Stimulated activated CD4-positive, alpha-beta T cell treated with anti-CD3 and anti-CD28 coated beads, Interleukin-4, amount 100 ng/mL, for 48 hours (primary cell): ENCODE measurements at regions not wholly inside any gene's neighbourhood (a gene's known extent, or its start where the extent isn't known, plus 50 kb on each side); places are given as distances from the start of the nearest gene placed in this dataset.

Experiments
- DNase-seq, 2 donors: peaks; one replicate each; pipeline ENCODE4 v3.0.0-alpha.2; 2020; ENCODE audit warnings: low read depth in 2 of 2

DNA sequence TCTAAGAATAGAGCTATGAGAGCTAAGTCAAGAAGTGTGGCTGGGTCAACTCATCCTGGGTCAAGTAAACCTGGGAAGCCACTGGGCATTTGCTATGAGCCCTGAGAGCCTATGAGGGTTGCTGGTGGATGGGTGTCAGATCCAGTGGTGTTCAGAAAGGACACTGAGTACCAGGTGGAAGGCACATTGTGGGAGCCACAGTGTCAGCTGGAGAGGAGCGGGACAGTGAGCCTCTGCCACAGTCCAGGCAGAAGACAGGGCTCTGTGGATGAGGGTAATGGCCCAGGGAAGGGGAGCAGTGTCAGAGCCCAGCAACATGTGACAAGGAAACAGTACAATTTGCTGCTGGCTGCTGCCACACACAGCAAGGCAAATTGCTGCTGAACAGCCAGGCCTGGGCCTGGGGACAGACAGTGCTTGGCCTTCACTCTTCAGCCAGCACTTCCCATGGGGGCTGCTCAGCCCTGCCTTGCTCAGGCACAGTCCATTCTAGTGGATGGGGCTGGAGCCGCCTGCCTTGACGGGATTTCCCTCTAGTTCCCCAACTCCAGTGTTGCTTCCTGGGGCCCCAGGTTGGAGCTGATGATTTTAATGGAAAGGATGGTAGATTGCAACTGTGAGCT is 90.9 kb upstream of the CHST15 start:
- DNase-seq, result no peak

DNA sequence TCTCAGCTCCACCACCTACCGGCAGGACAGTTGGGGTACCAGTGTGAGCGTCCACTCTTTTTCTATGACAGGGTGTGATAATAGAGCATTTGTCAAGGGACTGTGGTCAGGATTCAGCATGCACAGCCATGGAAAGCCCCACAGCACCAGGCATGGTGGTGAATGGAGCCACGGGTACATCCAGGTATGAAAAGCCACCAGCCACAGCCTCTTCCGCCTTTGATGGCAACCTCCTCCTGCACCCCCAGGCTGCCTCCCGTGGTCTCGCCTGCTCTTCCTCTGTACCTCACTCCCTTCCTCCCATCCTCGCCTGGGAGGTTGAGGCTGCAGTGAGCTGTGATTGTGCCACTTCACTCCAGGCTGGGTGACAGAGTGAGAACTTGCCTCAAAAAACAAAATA is 90.2 kb upstream of the CHST15 start:
- DNase-seq, result no peak

DNA sequence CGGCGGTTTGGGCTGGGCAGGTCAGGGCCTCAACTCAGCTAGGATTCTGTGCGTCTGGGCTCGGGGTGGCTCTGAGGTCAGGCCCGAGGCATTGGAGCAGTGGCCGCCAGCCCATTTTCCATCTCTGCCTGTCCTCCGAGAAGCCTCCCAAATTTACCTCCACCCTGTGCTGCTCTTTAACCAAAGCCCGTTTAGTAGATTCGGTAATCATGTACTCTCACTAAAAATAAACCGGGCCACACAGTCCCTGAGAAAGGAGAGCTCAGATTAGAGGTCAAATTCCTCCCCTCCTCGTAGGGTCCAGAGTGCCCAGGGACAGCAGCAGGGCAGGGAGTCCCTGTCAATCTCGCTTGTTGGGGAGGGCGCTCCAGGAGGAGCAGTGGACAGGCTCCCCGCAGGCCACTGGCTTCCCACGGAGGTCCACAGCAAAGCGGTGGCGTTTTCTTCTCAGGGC is 88.7 kb upstream of the CHST15 start:
- DNase-seq, result no peak

DNA sequence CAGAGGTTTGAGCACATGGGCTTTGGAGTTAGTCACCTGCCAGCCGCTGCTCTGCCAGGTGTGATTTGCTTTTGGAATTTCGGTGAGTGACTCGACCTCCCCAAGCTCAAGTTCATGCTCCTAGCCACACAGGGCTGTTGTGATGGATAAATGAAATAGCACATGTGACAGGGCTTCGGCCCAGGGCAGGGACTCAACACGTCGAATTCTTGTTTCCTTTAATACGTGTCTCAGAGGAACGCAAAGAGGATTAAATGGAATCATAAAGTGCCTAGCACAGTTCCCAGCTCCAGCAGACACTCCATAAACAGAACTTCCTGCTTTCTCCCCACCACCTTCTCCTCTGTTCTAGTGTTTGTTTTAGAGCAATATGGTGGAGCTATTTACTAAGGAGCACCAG is 88.3 kb upstream of the CHST15 start:
- DNase-seq, result no peak

DNA sequence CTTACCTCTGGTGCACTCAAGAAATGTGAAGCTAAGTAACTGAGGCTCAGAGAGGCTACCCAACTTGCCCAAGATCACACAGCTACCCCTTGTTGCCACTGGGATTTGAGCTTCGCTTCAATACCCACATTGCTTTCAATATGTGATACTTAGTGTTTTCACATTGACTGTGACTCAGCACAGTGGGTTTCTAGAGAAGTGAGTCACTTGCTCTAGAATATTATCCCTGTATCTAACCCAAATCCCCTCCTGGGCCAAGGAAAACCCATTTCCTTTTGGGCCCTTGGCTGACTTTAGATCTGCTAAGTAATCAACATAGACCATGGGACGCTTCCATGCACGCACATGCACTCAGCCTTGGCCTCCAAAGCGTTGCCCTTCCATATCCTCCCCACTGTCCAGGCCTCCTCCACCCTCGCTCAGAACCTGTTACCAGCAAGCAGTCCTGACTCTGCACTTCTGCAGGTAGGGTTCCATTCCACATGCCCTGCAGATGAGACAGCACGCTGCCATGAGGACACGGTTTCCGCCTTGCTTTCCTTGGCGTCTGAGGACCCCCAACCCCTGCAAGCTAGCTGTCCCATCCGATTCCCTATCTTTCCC is 87.7 kb upstream of the CHST15 start:
- DNase-seq, result no peak

- DNase-seq, result no peak
Measured at GRCh38 chr10:124180044-124180745, 86.8 kb upstream of the CHST15 start.

DNA sequence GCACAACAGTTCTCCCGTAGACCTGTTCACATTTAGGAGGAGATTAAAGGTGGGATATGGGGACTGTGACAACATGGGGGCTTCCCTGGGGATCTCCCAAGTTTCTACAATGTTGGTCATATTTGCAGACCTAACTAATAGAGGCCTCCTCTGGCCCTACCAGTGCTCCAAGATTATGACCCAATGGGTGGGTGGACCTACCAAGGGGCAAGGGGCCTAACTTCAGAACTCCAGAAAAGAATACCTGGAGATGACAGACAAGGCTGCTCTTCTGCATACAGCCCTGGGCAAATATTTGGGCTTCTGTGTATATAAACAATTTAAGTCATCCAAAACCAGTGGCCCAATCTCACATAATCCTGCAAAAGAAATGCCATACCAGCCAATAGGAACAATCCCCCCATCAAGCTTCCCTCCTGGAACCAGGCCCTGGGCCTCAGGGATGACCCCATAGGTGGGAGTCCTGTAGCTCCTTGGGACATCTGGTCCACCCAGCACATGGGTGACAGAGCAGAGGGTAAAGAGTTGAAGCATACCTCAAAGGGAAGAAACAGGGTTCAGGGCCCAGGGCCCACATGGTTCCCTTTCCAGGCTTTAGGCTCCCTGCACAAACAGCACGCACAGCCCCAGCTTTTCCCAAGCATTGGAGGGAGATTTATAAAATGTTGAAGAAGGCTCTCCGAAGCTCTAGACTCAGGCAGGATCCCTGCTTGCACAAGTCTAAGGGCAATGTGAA is 86.1 kb upstream of the CHST15 start:
- no peak for DNase-seq

DNA sequence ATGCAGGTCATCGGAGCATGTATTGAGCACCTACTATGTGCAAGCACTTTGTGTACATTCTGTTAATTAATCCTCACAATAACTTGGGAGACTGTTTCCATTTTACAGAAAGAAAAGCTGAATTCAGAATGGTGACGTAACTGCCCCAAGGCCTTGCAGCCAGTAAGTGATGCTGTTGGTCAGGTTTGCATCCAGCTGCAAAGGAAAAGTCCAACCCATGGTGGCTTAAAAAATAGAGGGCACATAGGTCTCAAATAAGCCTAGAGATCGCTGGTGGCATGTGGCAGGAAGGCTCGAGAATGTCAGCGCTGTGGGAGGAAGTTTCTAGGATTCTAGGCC is 83.8 kb upstream of the CHST15 start:
- no peak for DNase-seq

- DNase-seq, result no peak
Measured at GRCh38 chr10:124176349-124177179, 83.2 kb upstream of the CHST15 start.

- DNase-seq, result no peak
Measured at GRCh38 chr10:124175701-124176348, 82.4 kb upstream of the CHST15 start.

DNA sequence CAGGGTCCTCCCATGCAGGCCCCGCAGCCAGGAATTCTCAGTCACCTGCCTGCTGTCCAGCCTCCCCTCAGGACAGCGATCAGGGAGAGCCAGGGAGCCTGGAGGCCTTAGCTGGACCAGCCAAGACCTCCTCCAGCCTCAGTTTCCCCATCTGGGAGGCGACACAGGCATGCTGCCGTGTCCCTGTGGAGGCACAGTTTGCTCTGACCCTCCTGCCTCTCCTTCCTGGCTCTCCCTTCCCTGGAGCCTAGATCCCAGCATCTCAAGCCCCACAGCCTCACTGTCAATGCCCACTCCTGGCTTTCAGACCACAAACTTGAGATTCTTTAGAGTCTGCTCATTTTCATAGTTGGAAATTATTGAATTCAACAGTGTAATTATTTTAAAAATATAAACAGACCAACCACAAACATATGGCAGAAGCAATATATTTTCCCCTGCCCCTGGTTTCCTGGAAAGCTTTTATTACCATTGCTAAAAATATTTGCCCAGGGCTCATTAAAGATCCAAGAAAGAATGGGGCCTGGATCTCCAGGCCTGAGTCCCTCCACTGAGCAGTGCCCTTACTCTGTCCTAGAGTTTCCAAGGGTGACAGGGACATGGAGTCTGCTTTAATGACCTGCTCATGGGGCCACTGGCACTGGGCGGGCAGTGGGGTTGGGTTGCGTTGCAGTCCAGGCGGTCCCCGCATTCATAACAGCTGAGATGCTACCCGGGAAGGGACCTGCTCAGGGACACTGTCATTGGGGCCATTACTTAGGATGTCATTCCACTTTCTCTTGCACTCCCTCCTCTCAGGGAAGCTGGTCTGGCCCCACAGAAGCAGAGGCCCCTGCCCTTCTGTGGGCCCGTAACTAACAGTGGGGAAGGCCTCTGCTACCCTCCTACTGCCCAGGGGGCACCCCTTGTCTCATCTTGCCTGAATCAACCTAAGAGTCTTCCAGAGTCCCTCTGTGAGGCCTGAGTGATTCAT is 81.6 kb upstream of the CHST15 start:
- DNase-seq, result no peak

GRCh38 chr10:124174071-124174566 is 80.7 kb upstream of the CHST15 start:
- DNase-seq, result no peak

- no peak for DNase-seq
Measured at GRCh38 chr10:124173298-124173900, 80.0 kb upstream of the CHST15 start.

DNA sequence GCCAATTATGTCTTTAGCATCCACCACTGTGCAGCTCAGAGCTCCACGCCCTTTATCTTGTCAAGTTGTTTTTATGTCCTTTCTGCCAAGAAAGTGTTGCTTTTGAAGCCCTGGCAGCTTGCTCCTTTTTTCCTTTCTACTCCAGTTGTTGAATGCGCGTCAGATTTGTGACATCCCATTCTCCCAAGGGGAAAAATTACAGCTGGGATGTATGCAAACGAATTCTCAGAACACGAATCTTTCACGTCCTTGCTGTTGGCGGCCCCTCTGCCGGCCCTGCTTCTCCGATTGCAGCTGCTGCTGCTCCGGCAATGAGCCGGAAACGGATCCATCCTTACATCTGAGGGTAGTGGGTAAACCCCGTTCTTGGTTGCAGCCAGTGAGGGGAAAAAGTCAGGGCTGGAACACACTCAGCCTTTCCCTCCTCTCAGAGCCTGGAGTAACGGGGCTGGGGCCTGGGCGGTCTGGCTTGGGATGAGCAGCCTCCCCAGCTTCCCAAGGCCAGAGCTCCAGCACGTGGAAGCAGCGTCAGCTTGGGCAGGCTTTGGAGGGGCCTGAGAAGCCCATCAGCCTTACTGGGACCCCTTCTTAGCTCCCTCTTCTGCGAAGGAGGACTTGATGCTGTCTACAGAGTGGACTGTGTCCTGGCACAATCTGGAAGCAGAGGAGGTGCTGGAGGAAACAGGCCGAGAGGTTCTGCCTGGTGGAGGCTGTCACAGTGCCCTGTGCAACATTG is 79.0 kb upstream of the CHST15 start:
- no peak for DNase-seq

- no peak for DNase-seq
Measured at GRCh38 chr10:124171561-124171960, 78.2 kb upstream of the CHST15 start.

- DNase-seq, result no peak
Measured at GRCh38 chr10:124170631-124171030, 77.2 kb upstream of the CHST15 start.

DNA sequence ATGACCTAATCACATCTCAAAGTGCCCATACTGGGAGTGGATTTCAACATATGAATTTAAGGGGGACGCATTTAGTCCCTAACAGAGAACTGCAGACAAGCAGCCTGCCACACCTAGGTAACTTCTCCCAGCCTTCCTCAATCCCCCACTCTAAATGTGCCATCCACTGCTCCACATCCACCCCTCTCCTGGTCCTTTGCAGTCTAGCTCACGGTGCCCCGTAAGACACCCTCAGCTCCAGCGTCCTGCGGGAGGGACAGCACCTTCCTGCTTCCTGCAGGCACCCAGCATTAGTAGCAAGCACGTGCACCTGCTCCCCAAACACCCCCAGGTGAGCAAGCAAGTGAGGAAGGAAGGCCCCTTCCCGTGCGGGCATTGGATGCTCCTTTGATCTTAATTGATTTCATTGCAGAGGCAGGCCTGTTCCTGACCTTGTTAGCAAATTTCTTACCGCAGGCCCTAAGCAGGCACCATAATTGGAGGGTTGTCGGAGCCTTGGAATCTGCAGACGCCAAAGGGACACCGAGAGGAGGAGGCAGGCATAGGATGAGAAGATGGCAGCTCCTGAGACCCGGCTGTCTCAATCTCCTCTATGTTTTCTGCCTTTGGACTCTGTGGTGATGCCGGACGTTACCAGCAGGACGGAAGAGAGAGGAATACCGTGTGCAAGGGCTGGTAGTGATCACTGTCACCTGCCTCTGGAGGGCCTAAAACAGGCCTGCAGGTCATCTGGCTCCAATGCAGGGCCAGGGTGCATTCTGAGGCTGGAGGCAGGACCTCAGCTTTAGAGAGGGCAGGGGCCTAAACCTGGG is 75.8 kb upstream of the CHST15 start:
- DNase-seq, result no peak

GRCh38 chr10:124168581-124168980 is 75.2 kb upstream of the CHST15 start:
- DNase-seq, result no peak
